ENCODE measurements at regions not wholly inside any gene's neighbourhood (a gene's known extent, or its start where the extent isn't known, plus 50 kb on each side); places are given as distances from the start of the nearest gene placed in this dataset.

- TF ChIP-seq POLR2A (IDR thresholded peaks at IDR 0.05; ENCODE audit: low read depth) (no peak), CTCF (IDR thresholded peaks at IDR 0.05) (no peak), EP300 (IDR thresholded peaks at IDR 0.05) (no peak)
Observed at GRCh38 chr4:14035076-14035475, 407.6 kb upstream of the BOD1L1 start.

Data from esophagus muscularis mucosa (tissue), 4 donors.